ENCODE measurements at regions not wholly inside any gene's neighbourhood (a gene's known extent, or its start where the extent isn't known, plus 50 kb on each side); places are given as distances from the start of the nearest gene placed in this dataset.
A peak's percentile ranks its signal among the peaks of the same experiment; 100 is the strongest.
"Not testable (repeated sequence)": the region's sequence is repeated elsewhere in the genome, so short reads cannot be mapped to it uniquely, and the experiment has no call there.

DNA sequence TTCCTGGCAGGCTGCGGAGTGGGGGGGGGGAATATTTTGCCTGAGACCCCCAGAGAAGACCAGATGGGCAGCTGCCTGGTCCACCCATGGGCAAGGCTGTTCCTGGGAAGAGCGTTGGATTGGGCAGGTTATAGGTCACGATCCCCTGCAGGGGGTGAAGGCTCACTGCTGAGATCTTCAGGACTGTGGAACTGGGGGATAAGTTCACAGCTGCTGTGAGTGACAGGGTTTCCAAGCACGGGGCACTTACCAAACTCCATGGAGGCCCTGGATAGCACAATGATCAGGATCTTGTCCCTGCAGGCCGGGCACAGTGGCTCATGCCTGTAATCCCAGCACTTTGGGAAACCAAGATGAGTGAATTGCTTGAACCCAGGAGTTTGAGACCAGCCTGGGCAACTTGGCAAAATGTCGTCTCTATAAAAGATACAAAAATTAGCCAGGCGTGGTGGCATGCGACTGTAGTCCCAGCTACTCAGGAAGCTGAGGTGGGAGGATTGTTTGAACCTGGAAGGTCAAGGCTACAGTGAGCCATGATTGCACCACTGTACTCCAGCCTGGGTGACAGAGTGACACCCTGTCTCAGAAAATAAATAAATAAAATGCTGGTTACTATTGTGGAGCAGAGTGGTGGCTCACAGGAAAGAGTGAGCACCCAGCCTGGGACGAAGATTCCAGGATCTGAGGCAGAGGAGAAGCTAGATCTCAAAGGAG lies 68.0 kb upstream of the HELT start:
- DNase-seq = no peak

DNA sequence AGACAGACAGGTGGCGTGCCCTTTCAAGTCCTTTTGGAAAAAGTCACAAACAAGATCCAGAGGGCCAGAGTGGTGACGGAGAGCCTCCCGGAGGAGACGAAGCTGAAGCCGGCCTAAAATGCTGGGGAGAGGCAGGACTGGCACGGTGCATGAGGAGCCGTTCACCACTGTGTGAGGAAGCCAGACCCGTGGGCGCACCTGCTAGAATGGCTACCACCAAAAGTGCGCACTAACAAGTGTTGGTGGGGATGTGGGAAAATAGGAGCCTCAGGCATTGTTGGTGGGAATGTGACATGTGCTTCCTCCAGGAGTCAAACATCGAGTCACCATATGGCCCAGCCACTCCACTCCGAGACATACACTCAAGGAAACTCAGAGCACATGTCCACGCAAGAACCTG lies 67.4 kb upstream of the HELT start:
- no peak for DNase-seq

DNA sequence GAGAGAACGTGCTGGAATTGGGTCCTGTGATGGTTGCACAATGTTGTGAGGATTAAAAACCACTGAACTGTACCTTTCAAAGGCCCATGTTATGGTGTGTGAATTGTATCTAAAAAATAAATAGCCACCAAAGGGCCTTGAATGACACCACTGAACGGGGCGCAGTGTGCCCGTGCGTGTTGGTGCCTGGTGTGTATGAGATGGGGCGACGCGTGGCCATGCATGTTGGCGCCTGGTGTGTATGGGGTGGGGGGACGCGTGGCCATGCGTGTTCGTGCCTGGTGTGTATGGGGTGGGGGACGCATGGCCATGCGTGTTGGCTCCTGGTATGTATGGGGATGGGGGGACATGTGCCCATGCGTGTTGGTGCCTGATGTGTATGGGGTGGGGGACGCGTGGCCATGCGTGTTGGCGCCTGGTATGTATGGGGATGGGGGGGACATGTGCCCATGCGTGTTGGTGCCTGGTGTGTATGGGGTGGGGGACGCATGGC lies 66.6 kb upstream of the HELT start:
- no peak for DNase-seq

DNA sequence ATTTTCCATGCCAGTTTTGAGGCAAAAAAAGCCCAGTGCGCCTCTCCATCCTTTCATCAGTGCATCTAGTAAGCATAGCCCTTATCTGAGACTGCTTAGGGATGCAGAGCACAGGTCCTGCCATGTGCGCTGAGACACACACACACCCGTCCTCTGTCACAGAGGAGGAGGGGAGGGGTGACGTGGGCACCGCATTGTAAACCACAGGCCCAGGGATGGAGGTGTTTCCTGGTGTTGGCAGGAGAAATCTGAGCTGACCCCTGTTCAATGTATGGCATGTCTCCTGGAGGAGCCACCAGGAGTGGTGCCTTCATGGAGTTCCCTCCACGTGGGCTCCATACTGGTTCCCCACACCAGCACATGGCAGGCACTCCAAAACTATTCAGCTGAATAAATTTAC lies 65.8 kb upstream of the HELT start:
- DNase-seq = no peak

DNA sequence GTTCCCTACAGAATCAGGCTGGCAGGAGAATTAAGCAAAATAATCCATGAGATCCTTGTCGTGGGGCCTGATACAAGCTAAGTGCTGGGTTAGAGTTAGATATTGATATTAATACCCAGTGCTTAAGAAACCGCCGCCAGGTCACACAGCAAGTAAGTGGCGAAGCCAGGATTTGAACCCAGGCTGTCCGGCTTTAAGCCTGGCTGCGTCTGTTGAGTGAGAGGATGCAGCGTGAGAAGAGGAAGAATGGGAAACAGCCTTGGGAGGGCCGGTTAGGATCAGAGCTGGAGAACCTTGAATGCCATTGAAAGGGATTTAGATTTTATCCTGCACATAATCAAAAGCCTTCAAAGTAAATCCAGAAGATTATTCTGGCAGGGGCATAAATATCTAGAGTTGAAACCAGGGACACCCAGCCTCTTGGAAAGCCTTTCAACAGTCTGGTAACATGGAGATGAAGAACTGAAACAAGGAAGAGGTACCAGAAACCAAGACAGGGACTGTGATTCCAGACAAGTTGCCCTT lies 64.8 kb upstream of the HELT start:
- DNase-seq = no peak

DNA sequence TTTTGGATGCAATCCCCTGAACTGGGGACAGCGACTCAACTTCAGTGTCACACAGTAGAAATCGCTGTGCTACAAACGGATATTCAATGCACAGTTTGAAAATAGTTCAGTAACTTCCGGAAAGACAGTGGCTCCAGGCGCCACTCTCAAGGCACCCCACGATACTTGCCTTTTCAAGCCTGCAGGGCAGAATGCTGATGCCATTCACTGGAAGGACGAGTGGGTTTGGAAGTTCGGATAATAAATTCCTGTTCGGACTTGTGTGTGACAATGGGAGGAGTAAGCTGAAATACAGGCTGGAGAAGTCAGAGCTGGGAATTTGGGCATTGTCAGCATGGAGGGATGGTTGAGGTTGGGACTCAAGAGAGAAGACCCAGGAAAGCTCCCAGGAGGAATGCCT lies 64.3 kb upstream of the HELT start:
- DNase-seq = no peak

DNA sequence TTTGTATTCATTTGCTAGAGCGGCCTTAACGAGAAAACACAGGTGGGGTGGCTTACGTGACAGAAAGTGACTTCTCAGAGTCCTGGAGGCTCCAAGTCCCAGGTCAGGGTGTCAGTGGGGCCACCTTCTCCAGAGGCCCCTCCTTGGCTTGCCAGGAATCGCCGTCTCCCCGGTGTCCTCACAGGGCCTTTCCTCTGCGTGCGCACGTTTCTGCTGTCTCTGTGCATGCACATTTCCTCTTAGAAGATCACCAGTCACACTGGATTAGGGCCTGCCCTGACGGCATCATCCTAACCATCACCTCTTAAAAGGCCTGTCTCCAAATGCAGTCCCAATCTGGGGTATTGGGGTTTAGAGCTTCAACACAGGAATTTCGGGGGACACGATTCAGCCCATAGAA lies 63.8 kb upstream of the HELT start:
- no peak for DNase-seq

DNA sequence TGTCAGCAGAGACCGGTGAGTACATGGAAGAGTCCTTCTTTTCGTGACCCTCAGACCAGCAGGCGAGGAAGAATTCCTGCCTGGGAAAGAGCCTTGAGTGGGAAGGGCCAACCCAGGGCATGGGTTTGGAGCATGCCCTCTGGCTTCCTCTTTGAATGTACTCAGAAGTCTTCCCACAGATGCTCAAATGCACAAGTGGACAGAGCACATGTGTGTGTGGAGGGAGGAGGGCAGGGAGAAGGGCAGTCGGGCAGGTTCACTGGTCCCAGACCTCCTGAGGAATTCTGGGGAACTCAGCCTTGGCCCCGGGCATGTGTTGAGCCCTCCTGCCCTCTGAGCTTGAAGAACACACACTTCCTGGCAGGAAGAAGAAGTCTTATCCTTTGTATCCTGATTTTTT lies 63.2 kb upstream of the HELT start:
- no peak for DNase-seq

DNA sequence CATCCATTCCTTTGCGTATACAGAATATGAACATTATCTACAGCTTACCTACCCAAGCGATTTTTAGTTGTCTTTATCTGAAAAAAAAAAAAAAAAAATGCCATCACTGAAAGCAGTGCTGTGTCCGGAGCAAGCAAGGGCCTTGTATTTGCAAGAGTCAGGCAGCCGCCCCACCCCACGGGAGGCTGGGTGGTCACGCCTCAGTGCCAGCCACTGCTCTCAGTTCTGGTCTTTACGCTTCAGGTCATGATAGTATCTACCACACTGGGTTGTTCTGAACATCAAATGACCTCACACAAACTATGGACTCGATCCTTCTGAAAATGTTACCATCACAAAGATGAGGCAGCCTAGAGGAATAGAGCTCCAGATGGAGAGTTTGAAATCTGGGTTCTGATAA lies 62.7 kb upstream of the HELT start:
- DNase-seq = no peak

DNA sequence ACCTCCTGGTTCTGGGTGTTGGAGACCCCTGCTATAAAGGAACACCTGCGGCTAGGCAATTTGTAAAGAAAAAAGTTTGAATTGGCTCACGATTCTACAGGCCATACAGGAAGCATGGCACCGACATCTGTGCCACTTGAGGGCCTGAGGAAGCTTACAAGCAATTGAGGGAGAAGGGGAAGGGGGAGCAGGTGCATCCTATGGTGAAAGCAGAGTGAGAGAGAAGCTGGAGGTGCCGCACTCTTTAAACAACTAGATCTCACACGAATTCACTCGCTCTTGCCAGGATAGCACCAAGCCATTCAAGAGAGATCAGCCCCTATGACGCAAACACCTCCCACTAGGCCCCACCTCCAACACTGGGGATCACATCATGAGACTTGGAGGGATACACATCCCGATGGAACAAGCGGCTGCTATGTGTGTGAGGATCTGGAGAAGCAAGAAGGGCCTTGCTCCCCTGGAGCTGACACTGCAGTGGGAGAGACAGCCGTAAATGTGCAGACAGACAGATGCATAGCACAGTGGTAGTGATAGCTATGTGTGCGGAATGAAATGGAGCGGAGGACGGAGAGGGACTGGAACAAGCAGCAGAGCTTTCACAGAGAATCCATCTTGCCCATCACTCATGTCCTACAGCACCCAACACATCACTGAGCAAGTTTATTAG lies 60.7 kb upstream of the HELT start:
- no peak for DNase-seq

DNA sequence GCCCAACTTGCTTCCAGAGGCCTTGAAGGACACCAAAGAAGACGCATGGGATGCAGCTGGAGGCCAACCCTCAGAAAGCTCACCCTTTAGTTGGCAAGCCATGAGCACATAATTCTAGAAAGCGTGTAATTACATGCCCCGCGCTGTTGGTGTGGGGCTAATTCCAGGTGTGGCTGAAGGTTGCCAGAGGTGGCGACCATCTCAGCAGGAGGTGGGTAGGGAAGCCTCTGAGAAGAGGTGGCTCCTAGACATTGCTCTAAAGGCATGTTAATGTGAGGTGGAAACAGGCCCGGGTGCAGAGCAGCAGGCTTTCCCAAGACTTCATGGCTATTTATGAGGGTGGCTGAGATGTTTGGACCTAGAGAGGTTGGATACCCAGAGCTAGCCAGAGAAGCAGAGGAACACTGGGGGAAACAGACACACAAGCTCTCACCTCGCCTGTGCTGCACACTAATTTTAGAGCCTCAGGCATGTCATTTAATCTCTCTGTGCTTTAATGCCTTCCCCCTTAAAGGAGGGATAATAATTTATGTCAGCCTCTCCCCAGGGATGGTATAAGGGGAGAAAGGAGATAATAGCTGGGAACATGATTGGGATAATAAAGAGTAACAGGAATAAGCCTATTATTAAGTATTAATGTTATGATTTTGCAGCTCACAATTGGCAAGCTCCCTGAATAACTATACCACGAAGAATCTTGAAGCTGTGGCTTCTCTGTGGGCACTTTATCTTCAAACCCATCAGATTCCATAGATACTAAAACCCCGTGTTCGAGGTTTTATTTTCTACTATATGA lies 60.0 kb upstream of the HELT start:
- no peak for DNase-seq

DNA sequence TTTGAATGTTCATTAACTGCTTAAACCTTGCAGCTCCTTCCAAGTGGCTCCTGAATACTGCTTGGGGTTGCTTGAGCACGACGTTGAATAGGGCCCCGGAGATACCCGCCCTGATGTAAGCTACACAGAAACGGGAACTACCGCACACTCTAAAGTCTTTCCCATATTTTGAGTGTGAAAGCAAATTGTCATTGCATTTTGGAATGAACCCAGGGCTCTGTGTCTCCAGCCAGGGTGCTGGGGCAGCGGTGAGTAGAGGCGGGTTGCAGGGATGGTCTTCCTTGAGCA lies 59.4 kb upstream of the HELT start:
- no peak for DNase-seq

DNA sequence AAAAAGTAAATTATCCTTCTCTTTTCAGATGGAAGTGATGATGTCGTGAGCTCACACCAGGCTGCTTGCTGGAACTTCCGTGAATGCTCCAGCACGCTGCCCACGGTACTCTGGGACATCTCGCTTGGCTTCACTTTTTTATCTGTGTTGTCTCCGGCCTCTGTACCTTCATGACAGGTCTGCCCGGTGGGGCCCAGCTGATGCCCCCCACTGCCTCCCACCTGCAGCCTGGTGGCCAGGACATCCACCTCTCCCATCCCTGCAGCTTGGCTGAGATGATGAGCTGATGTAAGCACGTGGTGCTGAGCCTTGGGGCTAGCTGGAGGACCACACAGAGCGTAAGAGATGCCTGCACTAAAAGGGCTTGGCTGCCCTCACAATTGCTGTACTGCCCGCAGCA lies 59.0 kb upstream of the HELT start:
- DNase-seq = no peak

DNA sequence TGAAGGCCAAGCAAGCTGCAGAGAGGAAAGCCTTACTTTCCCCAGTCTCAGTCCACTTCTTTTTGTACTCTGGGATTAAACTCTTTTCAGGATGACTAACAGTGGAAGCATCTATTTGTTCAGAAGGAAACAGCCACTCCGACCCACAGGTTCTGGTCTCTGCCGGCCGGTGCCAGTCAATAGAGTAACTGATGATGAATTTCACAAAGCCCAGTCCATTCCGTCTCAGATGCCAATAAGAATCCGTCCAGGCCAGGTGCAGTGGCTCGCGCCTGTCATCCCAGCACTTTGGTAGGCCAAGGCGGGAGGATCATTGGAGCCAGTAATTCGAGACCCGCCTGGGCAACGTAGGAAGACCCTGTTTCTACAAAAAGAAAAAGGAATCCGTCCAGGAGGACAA lies 58.5 kb upstream of the HELT start:
- DNase-seq = no peak

DNA sequence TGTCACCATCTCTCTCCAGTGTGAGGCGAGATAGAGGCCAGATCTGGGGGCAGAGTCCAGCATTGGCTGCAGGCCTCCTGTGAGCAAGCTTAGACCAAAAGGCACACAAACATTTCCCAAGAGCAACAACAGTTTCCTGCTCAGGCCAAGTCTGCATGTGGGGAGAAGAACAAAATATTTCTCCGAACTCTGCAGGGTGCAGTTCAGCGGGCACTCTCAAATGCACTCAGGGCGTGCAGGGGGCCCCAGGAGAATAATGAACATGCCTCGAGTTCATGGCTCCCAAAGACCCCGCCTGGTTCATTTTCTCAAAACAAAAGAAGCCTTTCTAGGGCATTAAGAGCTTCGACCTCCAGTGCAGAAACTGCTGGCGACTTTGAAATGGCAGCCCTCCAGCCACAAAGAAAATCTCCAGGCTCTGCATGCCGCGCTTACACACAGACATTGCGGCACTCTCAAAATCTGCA lies 57.8 kb upstream of the HELT start:
- DNase-seq = no peak

DNA sequence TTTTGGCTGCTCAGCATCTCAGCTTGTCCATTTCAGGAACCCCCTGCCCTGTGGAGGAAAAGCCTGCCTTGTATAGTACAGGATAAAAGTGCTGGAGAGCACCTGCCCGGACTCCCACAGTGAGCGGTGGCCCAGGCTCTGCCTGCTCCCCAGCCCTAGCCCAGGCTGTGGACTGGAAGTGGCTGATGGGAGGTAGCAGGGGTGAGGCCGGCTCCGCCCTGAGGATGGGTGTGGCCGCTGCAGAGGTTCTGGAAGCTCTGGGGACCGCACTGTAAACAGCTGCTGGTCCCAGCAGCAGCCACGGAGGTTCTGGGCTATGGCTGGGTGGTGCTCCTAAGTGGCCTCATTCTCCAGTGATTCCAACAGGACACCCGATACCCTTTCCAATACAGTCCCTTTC lies 56.6 kb upstream of the HELT start:
- DNase-seq = no peak

DNA sequence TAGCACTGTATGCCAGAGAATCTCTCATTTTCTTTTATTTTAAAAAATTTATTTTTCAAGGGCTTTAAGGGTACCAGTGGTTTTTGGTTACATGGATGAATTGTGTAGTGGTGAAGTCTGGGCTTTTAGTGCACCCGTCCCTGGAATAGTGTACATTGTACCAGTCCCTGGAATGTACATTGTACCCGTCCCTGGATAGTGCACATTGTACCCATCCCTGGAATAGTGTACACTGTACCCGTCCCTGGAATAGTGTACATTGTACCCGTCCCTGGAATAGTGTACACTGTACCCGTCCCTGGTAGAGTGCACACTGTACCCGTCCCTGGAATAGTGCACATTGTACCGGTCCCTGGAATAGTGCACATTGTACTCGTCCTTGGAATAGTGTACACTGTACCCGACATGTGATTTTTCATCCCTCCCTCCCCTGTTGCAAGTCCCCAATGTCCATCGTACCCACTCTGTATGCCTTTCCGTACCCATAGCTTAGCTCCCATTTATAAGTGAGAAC lies 56.1 kb upstream of the HELT start:
- DNase-seq = no peak

DNA sequence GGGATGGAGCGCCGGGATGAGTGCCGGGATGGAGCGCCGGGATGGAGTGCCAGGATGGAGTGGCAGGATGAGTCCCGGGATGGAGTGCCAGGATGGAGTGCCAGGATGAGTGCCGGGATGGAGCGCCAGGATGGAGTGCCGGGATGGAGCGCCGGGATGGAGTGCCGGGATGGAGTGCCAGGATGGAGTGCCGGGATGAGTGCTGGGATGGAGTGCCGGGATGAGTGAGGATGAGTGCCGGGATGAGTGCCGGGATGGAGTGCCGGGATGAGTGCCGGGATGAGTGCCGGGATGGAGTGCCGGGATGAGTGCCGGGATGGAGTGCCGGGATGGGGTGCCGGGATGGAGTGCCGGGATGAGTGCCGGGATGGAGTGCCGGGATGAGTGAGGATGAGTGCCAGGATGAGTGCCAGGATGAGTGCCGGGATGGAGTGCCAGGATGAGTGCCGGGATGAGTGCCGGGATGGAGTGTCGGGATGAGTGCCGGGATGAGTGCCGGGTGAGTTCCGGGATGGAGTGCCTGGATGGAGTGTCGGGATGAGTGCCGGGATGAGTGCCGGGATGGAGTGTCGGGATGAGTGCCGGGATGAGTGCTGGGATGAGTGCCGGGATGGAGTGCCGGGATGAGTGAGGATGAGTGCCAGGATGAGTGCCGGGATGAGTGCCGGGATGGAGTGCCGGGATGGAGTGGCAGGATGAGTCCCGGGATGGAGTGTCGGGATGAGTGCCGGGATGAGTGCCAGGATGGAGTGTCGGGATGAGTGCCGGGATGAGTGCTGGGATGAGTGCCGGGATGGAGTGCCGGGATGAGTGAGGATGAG lies 52.9 kb upstream of the HELT start:
- DNase-seq = peak; percentile 22

DNA sequence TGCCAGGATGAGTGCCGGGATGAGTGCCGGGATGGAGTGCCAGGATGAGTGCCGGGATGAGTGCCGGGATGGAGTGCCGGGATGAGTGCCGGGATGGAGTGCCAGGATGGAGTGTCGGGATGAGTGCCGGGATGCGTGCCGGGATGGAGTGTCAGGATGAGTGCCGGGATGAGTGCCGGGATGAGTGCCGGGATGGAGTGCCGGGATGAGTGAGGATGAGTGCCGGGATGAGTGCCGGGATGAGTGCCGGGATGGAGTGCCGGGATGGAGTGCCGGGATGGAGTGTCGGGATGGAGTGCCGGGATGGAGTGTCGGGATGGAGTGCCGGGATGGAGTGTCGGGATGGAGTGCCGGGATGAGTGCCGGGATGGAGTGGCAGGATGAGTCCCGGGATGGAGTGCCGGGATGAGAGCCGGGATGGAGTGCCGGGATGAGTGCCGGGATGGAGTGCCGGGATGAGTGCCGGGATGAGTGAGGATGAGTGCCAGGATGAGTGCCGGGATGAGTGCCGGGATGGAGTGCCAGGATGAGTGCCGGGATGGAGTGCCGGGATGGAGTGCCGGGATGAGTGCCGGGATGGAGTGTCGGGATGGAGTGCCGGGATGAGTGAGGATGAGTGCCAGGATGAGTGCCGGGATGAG lies 52.1 kb upstream of the HELT start:
- DNase-seq = peak; percentile 15

DNA sequence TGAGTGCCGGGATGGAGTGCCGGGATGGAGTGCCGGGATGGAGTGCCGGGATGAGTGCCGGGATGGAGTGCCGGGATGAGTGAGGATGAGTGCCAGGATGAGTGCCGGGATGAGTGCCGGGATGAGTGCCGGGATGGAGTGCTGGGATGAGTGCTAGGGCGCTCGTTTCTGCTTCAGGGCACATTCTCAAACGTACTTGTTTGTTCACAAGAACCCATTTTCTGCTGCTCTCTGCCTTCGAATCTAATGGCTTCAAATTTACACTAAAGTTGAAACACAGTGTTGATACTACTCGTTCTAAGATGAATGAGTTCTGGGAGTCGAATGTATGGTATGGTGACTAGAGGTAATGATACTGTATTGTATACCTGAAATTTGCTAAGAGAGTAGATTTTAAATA lies 50.6 kb upstream of the HELT start:
- not testable (repeated sequence) for DNase-seq

DNA sequence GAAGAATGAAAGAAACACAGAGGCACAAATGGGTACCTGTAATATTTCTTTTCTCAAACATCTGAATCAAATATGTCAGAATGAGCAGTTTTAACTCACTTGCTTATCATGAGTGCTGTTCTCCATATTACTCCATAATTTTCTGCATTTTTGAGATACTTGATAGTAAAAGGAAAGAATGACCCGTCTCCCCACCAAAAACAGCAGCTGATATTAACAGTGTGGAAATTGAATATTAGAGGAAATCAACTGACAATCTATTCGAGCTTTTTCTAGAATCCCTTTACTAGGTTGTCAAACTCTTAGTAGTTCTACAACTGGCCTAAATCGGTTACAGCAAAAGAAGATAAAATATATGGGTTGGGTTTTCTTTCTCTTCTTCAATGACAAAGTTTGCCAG lies 49.9 kb upstream of the HELT start:
- DNase-seq = no peak
